B cell (primary cell): ENCODE measurements at regions not wholly inside any gene's neighbourhood (a gene's known extent, or its start where the extent isn't known, plus 50 kb on each side); places are given as distances from the start of the nearest gene placed in this dataset.

Experiments used
- ATAC-seq: fragments of 200-7000 bp; cut with Tn5 transposase; one replicate; pipeline ENCODE4 v1.10.0; 2021; ENCODE audit warnings: low read depth, mild to moderate bottlenecking, moderate number of reproducible peaks, moderate library complexity
- CTCF ChIA-PET: fragments of 350-600 bp; sonication (Branson Sonifier 250); formaldehyde crosslinking; loops from one replicate; lab custom pipeline; 2021; ENCODE audit warnings: antibody characterized with exemption, inconsistent platforms; lab: Charles Lee
- POLR2A ChIA-PET: fragments of 350-600 bp; sonication (Branson Sonifier 250); formaldehyde crosslinking; loops from one replicate; lab custom pipeline; 2021; ENCODE audit warnings: antibody characterized with exemption; lab: Charles Lee
- DNase-seq: peaks from one replicate; pipeline ENCODE4 v3.0.0; 2013
- H2AFZ ChIP-seq: 2 replicates; pipeline ENCODE4 v1.6.1; 2012; ENCODE audit warnings: mild to moderate bottlenecking, low read depth, low read length; ENCODE audit not compliant: insufficient read depth, poor library complexity, severe bottlenecking
- H3K27ac ChIP-seq, 2 donors: 1 replicate in 1 of 2; 2 replicates in 1 of 2; pipeline ENCODE4 v1.5.1; 2012 to 2013; ENCODE audit warnings: low read length in 2 of 2, mild to moderate bottlenecking in 2 of 2, moderate library complexity in 1 of 2
- H3K27me3 ChIP-seq, 4 experiments: fragments of 200-600 bp in 1 of 4; sonication (generic) in 1 of 4; replicated peaks in 1 of 4; 1 replicate in 2 of 4; 2 replicates in 2 of 4; pipeline versions ENCODE4 v1.6.1 to v1.7.0; 2013 to 2016; ENCODE audit warnings: low read length in 3 of 4, mild to moderate bottlenecking in 2 of 4, mixed read lengths in 1 of 4, moderate library complexity in 1 of 4; ENCODE audit not compliant: insufficient read depth in 4 of 4, control insufficient read depth in 3 of 4; ENCODE audit errors: control extremely low read depth in 1 of 4
- H3K36me3 ChIP-seq, 2 experiments: replicated peaks in 1 of 2; 1 replicate in 1 of 2; 2 replicates in 1 of 2; pipeline versions ENCODE4 v1.6.1 to v1.7.1; 2013; ENCODE audit warnings: low read length in 1 of 2; ENCODE audit not compliant: insufficient read depth in 2 of 2, control insufficient read depth in 1 of 2; ENCODE audit errors: control extremely low read depth in 1 of 2, extremely low read depth in 1 of 2
- H3K4me1 ChIP-seq, 2 donors: fragments of 200-600 bp in 1 of 2; sonication (generic) in 1 of 2; 1 replicate in 1 of 2; 2 replicates in 1 of 2; pipeline versions ENCODE4 v1.5.1 to v1.6.1; 2013 to 2017; ENCODE audit warnings: low read length in 2 of 2; ENCODE audit not compliant: control insufficient read depth in 2 of 2, insufficient read depth in 2 of 2
- H3K4me2 ChIP-seq: replicated peaks from 2 replicates; pipeline ENCODE3; 2012; ENCODE audit warnings: mild to moderate bottlenecking, low read depth, low read length; ENCODE audit not compliant: poor library complexity, severe bottlenecking
- H3K4me3 ChIP-seq, 5 experiments: fragments of 200-600 bp in 1 of 5; sonication (generic) in 1 of 5; 1 replicate in 3 of 5; 2 replicates in 2 of 5; pipeline versions ENCODE4 v1.5.1 to v1.7.0; 2011 to 2016; ENCODE audit warnings: low read length in 4 of 5, mild to moderate bottlenecking in 4 of 5, low read depth in 2 of 5, control low read depth in 1 of 5, moderate library complexity in 1 of 5; ENCODE audit not compliant: insufficient read depth in 1 of 5; ENCODE audit errors: control extremely low read depth in 1 of 5, extremely low read depth in 1 of 5
- H3K79me2 ChIP-seq: fragments of 200-600 bp; sonication (generic); one replicate; pipeline ENCODE4 v1.6.0; 2016; ENCODE audit warnings: low read length; ENCODE audit not compliant: control insufficient read depth, insufficient read depth
- H3K9ac ChIP-seq: fragments of 200-600 bp; sonication (generic); 2 replicates; pipeline ENCODE4 v1.6.1; 2017; ENCODE audit warnings: mild to moderate bottlenecking, low read length, moderate library complexity
- H3K9me3 ChIP-seq, 3 donors: one replicate each; pipeline versions ENCODE4 v1.6.1 to v1.7.1; 2013; ENCODE audit warnings: low read length in 2 of 3; ENCODE audit not compliant: control insufficient read depth in 2 of 3, insufficient read depth in 1 of 3; ENCODE audit errors: control extremely low read depth in 1 of 3
- H4K20me1 ChIP-seq: 2 replicates; pipeline ENCODE4 v1.6.0; 2012; ENCODE audit warnings: mild to moderate bottlenecking, low read length; ENCODE audit not compliant: insufficient read depth, control insufficient read depth, poor library complexity, severe bottlenecking
- H3K27ac Mint-ChIP-seq: one replicate; pipeline ENCODE4 v1.8.0; 2021; ENCODE audit warnings: mixed read lengths
- H3K27me3 Mint-ChIP-seq: one replicate; pipeline ENCODE4 v1.8.0; 2021; ENCODE audit warnings: mixed read lengths
- H3K4me1 Mint-ChIP-seq: one replicate; pipeline ENCODE4 v1.8.0; 2021; ENCODE audit warnings: mixed read lengths
- H3K4me3 Mint-ChIP-seq: one replicate; pipeline ENCODE4 v1.8.0; 2021; ENCODE audit warnings: mixed read lengths
- H3K9me3 Mint-ChIP-seq: one replicate; pipeline ENCODE4 v1.8.0; 2022; ENCODE audit warnings: mixed read lengths; ENCODE audit not compliant: insufficient read depth
- EZH2 ChIP-seq: IDR thresholded peaks from 2 replicates; pipeline ENCODE4 v1.6.1; 2012; ENCODE audit warnings: borderline replicate concordance, low read depth, mild to moderate bottlenecking, moderate library complexity, low read length; ENCODE audit not compliant: insufficient read depth, poor library complexity, severe bottlenecking
- WGBS: methylation state at CpG from one replicate; pipeline ENCODE4 v1.1.5; 2013; ENCODE audit warnings: missing lambda C conversion rate; ENCODE audit not compliant: insufficient coverage; 5-methylcytosine and 5-hydroxymethylcytosine counted together
- intact Hi-C: fragments of 100-400 bp; cut with micrococcal nuclease; formaldehyde crosslinking; loops from one replicate; pipeline ENCODE4 v1.10.0; 2022
- TF ChIP-seq, protein P1 (sequence below): fragments of 200-600 bp; IDR thresholded peaks from one replicate; pipeline ENCODE4 v1.8.0; 2022; ENCODE audit warnings: antibody characterized with exemption, mild to moderate bottlenecking

GRCh38 chr3:145395421-145395820 is 765.6 kb downstream of the PLOD2 start:
- CTCF ChIA-PET: no interaction called here
- no peak overlapping the region for H3K9ac ChIP-seq
- no peak overlapping the region for H3K4me3 ChIP-seq
- H3K9me3 Mint-ChIP-seq: peaks cover 3% of the 10 kb centered on the region
- no peak overlapping the region for H3K27ac ChIP-seq
- no peaks in the 10 kb centered on the region for H3K4me1 ChIP-seq
- H3K4me2 ChIP-seq: no peak overlapping the region
- ATAC-seq (no peak), DNase-seq (no peak)
- intact Hi-C loops: no loop called here
- TF ChIP-seq, protein P1, sequence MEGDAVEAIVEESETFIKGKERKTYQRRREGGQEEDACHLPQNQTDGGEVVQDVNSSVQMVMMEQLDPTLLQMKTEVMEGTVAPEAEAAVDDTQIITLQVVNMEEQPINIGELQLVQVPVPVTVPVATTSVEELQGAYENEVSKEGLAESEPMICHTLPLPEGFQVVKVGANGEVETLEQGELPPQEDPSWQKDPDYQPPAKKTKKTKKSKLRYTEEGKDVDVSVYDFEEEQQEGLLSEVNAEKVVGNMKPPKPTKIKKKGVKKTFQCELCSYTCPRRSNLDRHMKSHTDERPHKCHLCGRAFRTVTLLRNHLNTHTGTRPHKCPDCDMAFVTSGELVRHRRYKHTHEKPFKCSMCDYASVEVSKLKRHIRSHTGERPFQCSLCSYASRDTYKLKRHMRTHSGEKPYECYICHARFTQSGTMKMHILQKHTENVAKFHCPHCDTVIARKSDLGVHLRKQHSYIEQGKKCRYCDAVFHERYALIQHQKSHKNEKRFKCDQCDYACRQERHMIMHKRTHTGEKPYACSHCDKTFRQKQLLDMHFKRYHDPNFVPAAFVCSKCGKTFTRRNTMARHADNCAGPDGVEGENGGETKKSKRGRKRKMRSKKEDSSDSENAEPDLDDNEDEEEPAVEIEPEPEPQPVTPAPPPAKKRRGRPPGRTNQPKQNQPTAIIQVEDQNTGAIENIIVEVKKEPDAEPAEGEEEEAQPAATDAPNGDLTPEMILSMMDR: no peak
- no peak for TF ChIP-seq EZH2
- H3K4me1 Mint-ChIP-seq: no peaks in the 10 kb centered on the region
- no peak overlapping the region for H3K4me3 Mint-ChIP-seq
- no peaks in the 10 kb centered on the region for H4K20me1 ChIP-seq
- peaks cover 0 to 4% (median 0%) of the 10 kb centered on the region in 3 donors for H3K9me3 ChIP-seq
- H3K27me3 ChIP-seq: no peaks in the 10 kb centered on the region
- H3K27me3 Mint-ChIP-seq: no peaks in the 10 kb centered on the region
- H2AFZ ChIP-seq: no peak overlapping the region
- POLR2A ChIA-PET: no interaction called here
- H3K36me3 ChIP-seq: no peaks in the 10 kb centered on the region
- no peaks in the 10 kb centered on the region for H3K79me2 ChIP-seq
- H3K27ac Mint-ChIP-seq: no peak overlapping the region
- 84% methylated on average over 7 of the region's 8 CpGs for WGBS

GRCh38 chr3:145411605-145412004 is 749.4 kb downstream of the PLOD2 start:
- no peak overlapping the region for H3K4me2 ChIP-seq
- WGBS: no CpG with 5 or more reads among the region's 5 CpGs

More at GRCh38 chr3:145411605-145412004, 749.4 kb downstream of the PLOD2 start:
- no peaks in the 10 kb centered on the region for H3K4me1 ChIP-seq
- Mint-ChIP-seq H3K4me3 (no peak overlapping the region), H3K4me1 (no peaks in the 10 kb centered on the region), H3K27ac (no peak overlapping the region), H3K27me3 (no peaks in the 10 kb centered on the region), H3K9me3 (no peaks in the 10 kb centered on the region)
- no peak overlapping the region for H3K4me3 ChIP-seq
- H3K9ac ChIP-seq: no peak overlapping the region
- no peak overlapping the region for H3K27ac ChIP-seq
- no peak for DNase-seq
- CTCF ChIA-PET: no interaction called here
- H4K20me1 ChIP-seq: no peaks in the 10 kb centered on the region
- no peaks in the 10 kb centered on the region for H3K79me2 ChIP-seq
- no peak for TF ChIP-seq EZH2
- TF ChIP-seq, protein P1: no peak
- no peak for ATAC-seq
- intact Hi-C loops: no loop called here
- POLR2A ChIA-PET: no interaction called here
- H2AFZ ChIP-seq: no peak overlapping the region
- H3K36me3 ChIP-seq: no peaks in the 10 kb centered on the region
- no peaks in the 10 kb centered on the region for H3K27me3 ChIP-seq
- H3K9me3 ChIP-seq: no peaks in the 10 kb centered on the region
